ENCODE measurements at regions not wholly inside any gene's neighbourhood (a gene's known extent, or its start where the extent isn't known, plus 50 kb on each side); places are given as distances from the start of the nearest gene placed in this dataset.

DNA sequence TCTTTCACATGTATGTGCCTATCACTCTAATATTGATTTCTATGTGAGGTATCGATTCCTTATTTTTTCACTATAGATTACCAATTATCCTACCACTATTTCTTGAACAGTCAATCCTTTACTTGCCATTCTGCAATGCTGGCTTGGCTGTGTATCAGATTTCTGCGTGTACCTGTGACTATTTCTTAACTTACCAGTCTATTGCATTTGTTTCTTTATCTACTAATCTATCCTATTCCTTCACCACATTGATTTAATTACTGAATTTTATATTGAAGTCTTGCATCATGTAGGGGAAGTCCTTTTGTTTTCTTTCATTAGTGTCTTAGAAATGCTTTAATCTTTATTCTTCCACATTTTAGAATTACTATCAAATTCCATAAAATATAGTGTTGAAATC is 684.8 kb downstream of the LRRC70 start:
- TF ChIP-seq, protein P1, sequence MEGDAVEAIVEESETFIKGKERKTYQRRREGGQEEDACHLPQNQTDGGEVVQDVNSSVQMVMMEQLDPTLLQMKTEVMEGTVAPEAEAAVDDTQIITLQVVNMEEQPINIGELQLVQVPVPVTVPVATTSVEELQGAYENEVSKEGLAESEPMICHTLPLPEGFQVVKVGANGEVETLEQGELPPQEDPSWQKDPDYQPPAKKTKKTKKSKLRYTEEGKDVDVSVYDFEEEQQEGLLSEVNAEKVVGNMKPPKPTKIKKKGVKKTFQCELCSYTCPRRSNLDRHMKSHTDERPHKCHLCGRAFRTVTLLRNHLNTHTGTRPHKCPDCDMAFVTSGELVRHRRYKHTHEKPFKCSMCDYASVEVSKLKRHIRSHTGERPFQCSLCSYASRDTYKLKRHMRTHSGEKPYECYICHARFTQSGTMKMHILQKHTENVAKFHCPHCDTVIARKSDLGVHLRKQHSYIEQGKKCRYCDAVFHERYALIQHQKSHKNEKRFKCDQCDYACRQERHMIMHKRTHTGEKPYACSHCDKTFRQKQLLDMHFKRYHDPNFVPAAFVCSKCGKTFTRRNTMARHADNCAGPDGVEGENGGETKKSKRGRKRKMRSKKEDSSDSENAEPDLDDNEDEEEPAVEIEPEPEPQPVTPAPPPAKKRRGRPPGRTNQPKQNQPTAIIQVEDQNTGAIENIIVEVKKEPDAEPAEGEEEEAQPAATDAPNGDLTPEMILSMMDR (IDR thresholded peaks at IDR 0.05; ENCODE audit: low read depth, low read length), result no peak
- no peak for TF ChIP-seq EZH2phosphoT487 (IDR thresholded peaks at IDR 0.05; ENCODE audit: low read depth)
